ENCODE measurements at regions not wholly inside any gene's neighbourhood (a gene's known extent, or its start where the extent isn't known, plus 50 kb on each side); places are given as distances from the start of the nearest gene placed in this dataset.

DNA sequence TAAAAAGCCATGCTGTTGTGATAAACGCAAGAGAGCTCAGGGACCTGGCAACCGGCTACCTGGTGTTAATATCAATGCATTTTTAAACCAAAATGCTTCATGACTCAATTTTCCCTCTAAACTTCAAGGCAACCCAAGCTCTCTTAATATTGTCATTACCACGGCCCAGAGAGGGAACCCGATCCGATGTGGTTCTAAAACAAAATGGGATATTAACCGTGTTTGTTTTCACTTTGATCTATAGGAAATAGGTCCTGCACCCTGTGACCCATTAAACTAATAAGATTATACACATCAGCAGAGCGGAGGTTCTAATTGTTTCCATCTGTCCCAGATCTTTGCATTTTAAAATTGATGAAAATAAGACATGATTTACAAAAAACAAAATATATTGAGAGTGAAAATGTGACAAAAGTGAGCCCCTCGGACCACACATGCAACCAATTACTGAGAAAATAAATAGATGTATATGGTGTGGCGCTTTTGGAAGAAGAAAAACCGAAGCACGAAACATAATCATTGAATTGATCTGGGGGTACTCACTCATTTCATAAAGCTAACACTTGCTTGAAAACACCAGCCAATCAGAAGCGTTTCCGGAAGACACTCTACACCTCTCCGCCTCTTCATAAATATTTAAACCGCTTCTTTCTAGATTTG is 290.3 kb upstream of the NFE2L3 start:
- no peak for DNase-seq (ENCODE audit: low read depth, low spot score)
- CTCF ChIA-PET, result interaction anchor here (0.6 to 2.7 kb wide), 5 partner anchors 10 to 602 kb away, joined by 3 to 12 read pairs (median 6); no protein-coding TSS in a partner anchor
- POLR2A ChIA-PET, result interaction anchor here (1.7 to 2.0 kb wide), 2 partner anchors 339 to 1306 kb away, joined by 5 to 18 read pairs; partner anchors contain the start of genes CBX3 and HNRNPA2B1
- peak overlapping the region; percentile 53 for H3K4me3 ChIP-seq (ENCODE audit: low read depth, low read length)
- TF ChIP-seq, protein P1, sequence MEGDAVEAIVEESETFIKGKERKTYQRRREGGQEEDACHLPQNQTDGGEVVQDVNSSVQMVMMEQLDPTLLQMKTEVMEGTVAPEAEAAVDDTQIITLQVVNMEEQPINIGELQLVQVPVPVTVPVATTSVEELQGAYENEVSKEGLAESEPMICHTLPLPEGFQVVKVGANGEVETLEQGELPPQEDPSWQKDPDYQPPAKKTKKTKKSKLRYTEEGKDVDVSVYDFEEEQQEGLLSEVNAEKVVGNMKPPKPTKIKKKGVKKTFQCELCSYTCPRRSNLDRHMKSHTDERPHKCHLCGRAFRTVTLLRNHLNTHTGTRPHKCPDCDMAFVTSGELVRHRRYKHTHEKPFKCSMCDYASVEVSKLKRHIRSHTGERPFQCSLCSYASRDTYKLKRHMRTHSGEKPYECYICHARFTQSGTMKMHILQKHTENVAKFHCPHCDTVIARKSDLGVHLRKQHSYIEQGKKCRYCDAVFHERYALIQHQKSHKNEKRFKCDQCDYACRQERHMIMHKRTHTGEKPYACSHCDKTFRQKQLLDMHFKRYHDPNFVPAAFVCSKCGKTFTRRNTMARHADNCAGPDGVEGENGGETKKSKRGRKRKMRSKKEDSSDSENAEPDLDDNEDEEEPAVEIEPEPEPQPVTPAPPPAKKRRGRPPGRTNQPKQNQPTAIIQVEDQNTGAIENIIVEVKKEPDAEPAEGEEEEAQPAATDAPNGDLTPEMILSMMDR (IDR thresholded peaks at IDR 0.05; ENCODE audit: insufficient read depth, low read length, missing control alignments), result no peak

DNA sequence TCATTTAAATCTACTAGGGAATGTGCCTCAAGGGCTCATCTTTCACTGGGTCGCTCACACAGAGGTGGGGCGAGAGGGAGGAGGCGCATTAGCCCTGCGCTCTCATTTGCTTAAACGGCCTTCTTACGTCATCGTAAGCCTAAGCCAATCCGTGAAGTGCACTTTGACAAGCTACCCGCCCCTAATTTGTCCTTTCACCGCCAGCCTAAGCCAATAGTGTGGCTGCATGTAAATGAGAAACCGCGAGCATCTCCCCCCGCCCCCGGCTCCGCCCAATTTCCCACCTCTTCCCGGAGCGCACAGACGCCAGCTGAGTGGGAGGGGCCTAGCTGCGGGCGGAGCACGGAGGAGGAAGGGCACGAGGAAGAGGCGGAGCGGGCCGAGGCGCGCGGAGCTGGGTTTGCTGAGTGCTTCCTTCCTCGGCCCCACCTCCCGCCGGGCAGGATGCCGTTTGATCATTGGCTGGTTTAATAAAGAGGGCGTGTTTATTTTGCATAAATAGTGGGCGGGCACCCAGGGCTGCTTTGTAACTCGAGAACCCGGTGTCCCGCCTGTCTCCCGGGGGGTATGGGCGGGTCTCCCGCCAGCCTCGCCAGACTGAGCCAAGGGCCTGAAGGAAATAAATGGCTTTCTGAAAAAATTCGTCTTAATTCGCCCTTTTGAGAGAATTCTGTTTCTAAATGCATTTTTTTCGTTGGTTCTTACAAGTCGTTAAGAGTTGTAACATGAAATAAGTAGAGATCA is 289.6 kb upstream of the NFE2L3 start:
- ChIA-PET CTCF (interaction anchor here (0.8 to 2.7 kb wide), 4 partner anchors 10 to 507 kb away, joined by 4 to 12 read pairs (median 6); no protein-coding TSS in a partner anchor), POLR2A (interaction anchor here (0.6 to 2.0 kb wide), 3 partner anchors 338 to 1306 kb away, joined by 4 to 18 read pairs (median 5); partner anchors contain the start of genes CBX3 and HNRNPA2B1)
- DNase-seq (ENCODE audit: low read depth, low spot score), result peak; percentile 100
- TF ChIP-seq, protein P1 (IDR thresholded peaks at IDR 0.05; ENCODE audit: insufficient read depth, low read length, missing control alignments), result no peak
- peak overlapping the region; percentile 53; the same call in 1 of the 2 replicates for H3K4me3 ChIP-seq (ENCODE audit: low read depth, low read length)

DNA sequence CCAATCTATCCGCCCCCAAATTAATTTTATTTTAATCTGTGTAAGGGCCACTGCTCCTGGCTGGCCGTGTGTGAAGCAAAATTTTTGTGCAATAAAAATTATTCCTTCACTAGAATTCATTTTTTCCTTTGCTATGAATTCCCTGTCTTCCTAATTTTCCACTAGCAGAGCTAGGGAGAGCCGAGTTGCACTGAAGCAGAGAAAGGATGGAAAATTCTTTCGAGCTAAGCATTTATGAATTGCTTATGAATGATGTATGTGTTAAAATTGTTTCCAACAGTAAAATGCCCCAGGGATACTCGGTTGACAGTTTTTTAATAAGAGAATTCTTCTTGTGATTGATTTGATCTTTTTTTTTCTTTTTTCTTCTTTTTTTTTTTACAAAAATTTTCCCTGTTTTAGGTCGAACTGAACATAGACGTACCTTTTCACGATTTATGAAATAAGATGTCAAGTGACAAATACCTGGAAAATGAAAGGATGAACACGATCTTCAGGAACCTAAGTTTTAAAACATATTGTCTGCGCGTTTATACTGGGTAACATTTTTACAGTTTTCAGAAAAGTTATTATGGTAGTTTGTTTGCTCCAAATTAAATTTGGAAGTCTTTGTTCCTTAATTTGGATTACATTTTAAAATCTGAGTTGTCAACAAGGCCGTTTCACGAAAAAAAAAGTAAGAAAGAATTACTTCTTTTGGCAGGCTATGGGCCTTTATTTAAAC is 288.8 kb upstream of the NFE2L3 start:
- no peak overlapping the region for H3K4me3 ChIP-seq (ENCODE audit: low read depth, low read length)
- TF ChIP-seq, protein P1 (IDR thresholded peaks at IDR 0.05; ENCODE audit: insufficient read depth, low read length, missing control alignments), result no peak
- DNase-seq (ENCODE audit: low read depth, low spot score), result no peak
- ChIA-PET POLR2A (interaction anchor here (2.0 kb wide), 1 partner anchor 337 kb away, joined by 18 read pairs; the partner anchor contains the start of genes CBX3 and HNRNPA2B1), CTCF (interaction anchor here (0.8 to 2.7 kb wide), 3 partner anchors 11 to 502 kb away, joined by 4 to 12 read pairs (median 6); no protein-coding TSS in a partner anchor)

DNA sequence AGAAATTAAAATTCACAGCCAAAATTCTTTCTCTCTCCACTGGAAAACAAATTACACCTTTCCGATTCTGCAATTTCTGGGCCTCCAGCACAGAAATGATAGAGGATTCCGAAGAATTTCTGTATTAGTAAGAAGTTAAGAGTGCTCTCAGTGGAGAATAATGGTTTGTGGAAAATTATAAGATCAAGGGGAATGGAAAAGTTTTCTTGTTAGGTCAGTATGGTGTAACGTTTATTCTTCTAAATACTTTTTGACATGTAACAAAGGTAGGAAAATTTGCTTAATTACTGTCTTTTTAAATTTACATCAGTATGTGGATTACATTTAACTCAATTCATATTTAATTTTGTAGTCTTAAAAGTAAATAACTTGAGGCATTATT is 288.3 kb upstream of the NFE2L3 start:
- POLR2A ChIA-PET, result no interaction called here
- CTCF ChIA-PET, result no interaction called here
- TF ChIP-seq, protein P1 (IDR thresholded peaks at IDR 0.05; ENCODE audit: insufficient read depth, low read length, missing control alignments), result no peak

DNA sequence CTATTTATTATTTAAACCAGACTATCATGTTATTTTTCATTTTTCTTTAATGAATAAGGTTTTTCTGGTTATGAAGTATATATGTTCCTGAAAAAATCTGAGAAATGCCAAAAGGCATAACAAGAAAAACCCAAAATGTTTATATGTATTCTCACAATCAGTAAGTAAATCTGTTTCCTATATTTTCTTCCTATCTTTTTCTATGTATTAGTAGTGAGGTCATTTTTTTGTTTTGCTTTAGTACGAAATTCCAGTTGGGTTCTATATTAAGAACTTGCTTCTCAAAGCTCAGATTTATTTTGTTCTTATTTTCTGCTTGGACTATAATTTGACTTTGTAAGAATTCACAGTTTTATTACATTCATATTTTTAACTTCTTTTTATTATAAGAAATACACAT is 287.5 kb upstream of the NFE2L3 start:
- no peak overlapping the region for H3K4me3 ChIP-seq (ENCODE audit: low read depth, low read length)
- POLR2A ChIA-PET, result no interaction called here
- CTCF ChIA-PET, result interaction anchor here (1.4 to 2.8 kb wide), 3 partner anchors 9 to 500 kb away, joined by 3 to 9 read pairs (median 5); no protein-coding TSS in a partner anchor
- TF ChIP-seq, protein P1 (IDR thresholded peaks at IDR 0.05; ENCODE audit: insufficient read depth, low read length, missing control alignments), result no peak
- no peak for DNase-seq (ENCODE audit: low read depth, low spot score)

More for the DNA sequence above, 288.3 kb upstream of the NFE2L3 start:
- no peak overlapping the region for H3K4me3 ChIP-seq (ENCODE audit: low read depth, low read length)
- no peak for DNase-seq (ENCODE audit: low read depth, low spot score)

Data from AG04449 (cell line).